Heart right ventricle (tissue), 16 donors: ENCODE measurements at regions not wholly inside any gene's neighbourhood (a gene's known extent, or its start where the extent isn't known, plus 50 kb on each side); places are given as distances from the start of the nearest gene placed in this dataset.

Experiments
- ATAC-seq, 8 donors: fragments of 200-7000 bp; cut with Tn5 transposase; one replicate each; pipeline ENCODE4 v1.9.1; 2020; ENCODE audit warnings: mild to moderate bottlenecking in 8 of 8, moderate library complexity in 8 of 8, moderate number of reproducible peaks in 1 of 8
- DNase-seq, 2 donors: peaks; one replicate each; pipeline ENCODE4 v3.0.0-alpha.2; 2020
- H3K27ac ChIP-seq, 10 donors: fragments of 200-600 bp; sonication (generic) in 2 of 10; one replicate each; pipeline versions ENCODE4 v1.5.0 to v1.8.0; 2020 to 2022; ENCODE audit warnings: mild to moderate bottlenecking in 3 of 10
- H3K27me3 ChIP-seq, 7 donors: fragments of 200-600 bp; one replicate each; pipeline ENCODE4 v1.8.0; 2021 to 2022; ENCODE audit warnings: mild to moderate bottlenecking in 2 of 7
- H3K36me3 ChIP-seq, 9 donors: fragments of 200-600 bp; sonication (generic) in 1 of 9; one replicate each; pipeline versions ENCODE4 v1.5.0 to v1.8.0; 2020 to 2022; ENCODE audit warnings: mild to moderate bottlenecking in 2 of 9
- H3K4me1 ChIP-seq, 9 donors: fragments of 200-600 bp; sonication (generic) in 1 of 9; one replicate each; pipeline versions ENCODE4 v1.5.0 to v1.8.0; 2020 to 2022; ENCODE audit warnings: mild to moderate bottlenecking in 4 of 9
- H3K4me3 ChIP-seq, 10 donors: fragments of 200-600 bp; sonication (generic) in 2 of 10; one replicate each; pipeline versions ENCODE4 v1.5.0 to v1.8.0; 2020 to 2022; ENCODE audit warnings: mild to moderate bottlenecking in 7 of 10, moderate library complexity in 2 of 10
- H3K9me3 ChIP-seq, 11 donors: fragments of 200-600 bp in 10 of 11; sonication (generic) in 2 of 11; one replicate each; pipeline versions ENCODE4 v1.5.0 to v1.8.0; 2013 to 2022; ENCODE audit warnings: mild to moderate bottlenecking in 2 of 11, control low read depth in 1 of 11, moderate library complexity in 1 of 11
- CTCF ChIP-seq, 9 donors: fragments of 200-600 bp; sonication (generic) in 2 of 9; IDR thresholded peaks; one replicate each; pipeline versions ENCODE4 v1.5.0 to v1.8.0; 2021 to 2022; ENCODE audit warnings: antibody characterized with exemption in 9 of 9, mild to moderate bottlenecking in 5 of 9, moderate library complexity in 1 of 9
- WGBS, 2 donors: extraction: QIAGEN DNeasy Blood & Tissue Kit; methylation state at CpG; one replicate each; pipeline ENCODE4 v1.1.7; 2013; ENCODE audit warnings: inconsistent platforms in 1 of 2; 5-methylcytosine and 5-hydroxymethylcytosine counted together
- intact Hi-C, 10 donors: fragments of 100-400 bp; cut with DNase I; formaldehyde crosslinking; loops; one replicate each; pipeline versions ENCODE4 v1.11.1 to v1.14.2; 2022
- donor health status: Arrhythmogenic right ventricular cardiomyopathy.
- donor health status: ischemic (EF 13 %, LVEDD 7.1; RV severe dilation, severe dysfunction).
- donor health status: healthy with polysubstance abuse.
- donor health status: DM: no; HTN: yes; CAD: no.
- donor health status: DM: no; HTN: no; CAD: no.
- donor health status: ischemic (EF 25% LVEDD 6.9; RV normal size, moderate dysfunction).
- donor health status: ischemic (EF 25% LVEDD 5.7; RV mildly dilated, moderate dysfunction).
- donor health status: healthy.
- donor health status: DM: yes; HTN: yes; CAD: no.
- donor health status: Ischemic cardiomyopathy.
- donor health status: ischemic (EF 35%, LVEDD 5.7; RV mildly dilated, moderate dysfunction).
- donor health status: nonischemic (EF 11% LVEDD 7.7; RV severe dilation, severe dysfunction).
- donor health status: DM: yes; HTN: yes; CAD: no.
- donor health status: PGD.
- donor health status: ischemic (EF 29% LVEDD 5.4; RV normal size, mild dysfunction).
- donor health status: nonischemic (EF 23%, LVEDD 6.1; RV moderate dilation, normal function).

DNA sequence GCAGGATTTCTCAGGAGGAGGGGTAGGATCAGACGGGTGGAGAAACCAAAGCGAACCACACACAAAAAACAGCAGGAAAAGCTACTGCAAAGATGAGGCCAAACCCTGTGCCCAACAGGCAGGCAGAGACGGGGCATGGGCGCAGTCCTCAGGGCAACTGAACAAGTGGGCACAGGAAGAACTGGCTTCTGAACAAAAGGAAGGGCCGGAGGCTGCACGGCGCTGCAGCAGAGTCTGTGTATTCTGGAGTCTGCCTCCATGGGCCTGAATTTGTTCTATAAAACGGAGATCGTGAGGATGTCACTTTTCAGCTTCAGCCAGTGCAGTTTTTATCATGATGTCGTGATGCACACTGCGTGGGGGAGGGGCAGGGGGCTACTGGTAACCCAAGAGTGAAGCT is 1026.0 kb downstream of the TBC1D22A start:
- Histone ChIP-seq H3K27ac (no peak overlapping the region), H3K4me3 (no peak overlapping the region), H3K27me3 (peaks cover 0 to 52% (median 36%) of the 10 kb centered on the region in 7 donors), H3K9me3 (peaks cover 0 to 15% (median 0%) of the 10 kb centered on the region in 11 donors), H3K4me1 (no peaks in the 10 kb centered on the region), H3K36me3 (no peaks in the 10 kb centered on the region)
- TF ChIP-seq CTCF (IDR thresholded peaks at IDR 0.05), result no peak
- intact Hi-C loops, result no loop called here
- 79% methylated on average over 11 of the region's 11 CpGs for WGBS, 2 donors
- no peak for ATAC-seq
- no peak for DNase-seq

GRCh38 chr22:47787501-47788227 is 1025.2 kb downstream of the TBC1D22A start:
- H3K4me1 ChIP-seq, result no peaks in the 10 kb centered on the region
- intact Hi-C loops, result no loop called here
- 76 to 81% methylated on average over 10 of the region's 10 CpGs for WGBS, 2 donors
- H3K27me3 ChIP-seq, result peaks cover 0 to 52% (median 36%) of the 10 kb centered on the region in 7 donors
- DNase-seq (no peak), ATAC-seq (no peak)
- no peaks in the 10 kb centered on the region for H3K36me3 ChIP-seq
- H3K4me3 ChIP-seq, result no peak overlapping the region
- H3K27ac ChIP-seq, result no peak overlapping the region
- TF ChIP-seq CTCF (IDR thresholded peaks at IDR 0.05), result no peak
- H3K9me3 ChIP-seq, result peaks cover 0 to 15% (median 0%) of the 10 kb centered on the region in 11 donors

DNA sequence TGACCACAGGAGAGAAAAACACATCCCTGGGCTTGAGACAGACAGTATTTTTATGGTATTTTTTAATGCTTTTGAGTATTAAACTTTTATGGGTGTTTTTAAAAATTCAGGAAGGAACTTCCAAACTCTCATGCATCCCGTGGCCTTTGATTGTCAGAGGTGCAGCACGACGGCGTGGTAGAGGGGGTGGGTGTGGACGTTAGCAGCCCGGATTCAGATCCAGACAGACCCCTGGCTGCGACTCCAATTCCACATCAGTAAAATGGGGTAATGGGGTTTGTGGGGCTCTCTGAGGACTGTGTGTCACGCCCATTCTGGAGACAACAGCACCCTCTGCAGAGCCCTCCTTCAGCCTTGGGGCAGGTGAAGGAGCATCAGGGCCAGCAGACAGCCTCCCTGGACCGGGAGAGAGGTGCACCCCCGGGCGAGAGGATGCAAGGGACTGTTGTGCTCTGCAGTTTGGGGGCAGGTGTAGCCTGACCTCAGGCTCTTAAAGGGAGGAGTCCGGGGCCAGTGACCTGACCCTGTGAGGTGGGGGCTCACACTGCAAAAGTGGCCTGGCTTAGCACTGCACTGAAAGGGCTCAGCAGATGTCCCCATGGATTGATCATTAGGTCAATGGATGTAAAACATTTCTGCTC is 1024.3 kb downstream of the TBC1D22A start:
- 78 to 82% methylated on average over 12 of the region's 12 CpGs for WGBS, 2 donors
- ATAC-seq (no peak), DNase-seq (no peak)
- Histone ChIP-seq H3K9me3 (peaks cover 0 to 15% (median 0%) of the 10 kb centered on the region in 11 donors), H3K4me1 (no peaks in the 10 kb centered on the region), H3K27ac (no peak overlapping the region), H3K27me3 (peaks cover 0 to 52% (median 36%) of the 10 kb centered on the region in 7 donors), H3K4me3 (no peak overlapping the region), H3K36me3 (no peaks in the 10 kb centered on the region)
- no peak for TF ChIP-seq CTCF (IDR thresholded peaks at IDR 0.05)
- intact Hi-C loops, result no loop called here

- intact Hi-C loops, result no loop called here
- 63 to 78% methylated on average over 1 of the region's 1 CpG for WGBS, 2 donors
- Histone ChIP-seq H3K4me3 (no peak overlapping the region), H3K9me3 (peaks cover 0 to 15% (median 0%) of the 10 kb centered on the region in 11 donors), H3K27ac (no peak overlapping the region), H3K36me3 (no peaks in the 10 kb centered on the region), H3K4me1 (no peaks in the 10 kb centered on the region), H3K27me3 (peaks cover 0 to 56% (median 36%) of the 10 kb centered on the region in 7 donors)
- no peak for ATAC-seq
- TF ChIP-seq CTCF (IDR thresholded peaks at IDR 0.05), result no peak
- DNase-seq, result no peak
Observed at GRCh38 chr22:47784991-47785390, 1022.5 kb downstream of the TBC1D22A start.
